ENCODE measurements at regions not wholly inside any gene's neighbourhood (a gene's known extent, or its start where the extent isn't known, plus 50 kb on each side); places are given as distances from the start of the nearest gene placed in this dataset.

DNA sequence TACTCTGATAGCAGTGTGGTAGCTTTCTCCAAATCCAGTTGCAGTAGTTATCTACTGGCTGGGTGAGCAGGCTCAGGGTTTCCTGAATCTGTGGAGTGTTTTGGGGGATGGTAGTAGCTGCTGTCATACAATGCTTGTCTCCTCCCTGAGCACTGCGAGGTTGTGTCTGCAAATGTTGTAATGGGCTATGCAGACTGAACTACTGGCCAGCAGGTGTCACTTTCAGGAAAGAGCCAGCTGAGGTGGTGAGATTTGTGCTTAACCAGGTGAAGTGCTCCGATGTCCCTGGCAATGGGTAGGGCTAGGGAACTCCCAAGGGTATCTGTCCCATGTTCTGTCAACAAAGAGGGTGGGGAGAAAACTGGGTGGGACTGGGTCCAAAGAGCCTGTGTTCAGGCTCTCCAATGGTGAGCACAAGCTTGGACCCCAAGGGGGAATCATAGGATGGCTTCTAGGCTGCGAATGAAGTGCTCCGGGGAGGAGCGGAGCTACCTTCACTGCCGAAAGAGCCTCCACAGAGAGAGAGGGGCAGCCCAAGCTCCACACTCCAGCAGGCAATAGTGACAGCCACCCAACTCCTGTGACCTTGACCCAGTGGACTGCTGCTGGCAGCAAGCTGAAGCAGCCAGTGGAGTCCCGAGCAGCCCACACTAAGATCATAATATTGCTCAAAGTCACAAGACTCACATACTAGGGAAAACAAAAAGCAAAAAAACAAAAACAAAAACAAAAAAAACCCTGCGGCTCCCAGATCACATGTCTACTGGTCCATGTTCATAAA is 1324.0 kb upstream of the USP15 start:
- DNase-seq, result no peak

DNA sequence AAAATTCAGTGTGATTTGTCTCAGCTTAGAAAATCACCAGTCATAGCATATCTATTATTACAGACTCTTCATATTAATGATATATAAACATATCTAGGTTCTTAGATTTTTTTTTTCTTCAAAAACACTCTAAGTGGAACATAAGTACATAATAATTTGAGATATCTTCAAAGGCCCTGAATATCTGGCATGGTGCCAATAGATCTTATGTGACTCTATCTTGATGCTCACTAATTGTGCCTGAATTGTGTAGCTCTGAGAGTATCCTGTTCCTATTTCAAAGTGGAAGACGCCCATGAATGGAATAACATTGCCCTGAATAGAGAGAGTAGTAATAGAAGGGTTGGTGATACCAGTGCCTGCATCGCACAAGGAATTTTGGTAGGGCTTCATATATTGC is 1312.7 kb upstream of the USP15 start:
- DNase-seq, result no peak

DNA sequence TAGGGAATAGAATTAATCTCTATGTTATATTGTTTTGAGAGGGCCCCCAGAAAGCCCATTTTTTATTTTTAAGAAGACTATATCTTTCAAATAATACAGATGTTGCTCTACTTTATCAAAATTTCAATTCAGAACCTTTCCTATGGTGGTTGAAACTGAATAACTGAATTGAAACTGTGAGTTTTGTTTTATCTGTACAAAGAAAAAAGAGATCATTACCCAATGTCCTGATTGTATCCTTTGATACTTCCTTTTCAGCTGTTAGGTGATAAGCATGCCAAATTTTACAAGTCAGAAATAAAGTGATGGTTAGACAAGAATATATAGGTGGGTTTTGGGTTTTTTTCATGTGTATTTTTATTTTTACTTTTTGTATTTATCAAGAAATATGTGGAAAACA is 1293.1 kb upstream of the USP15 start:
- DNase-seq, result no peak

DNA sequence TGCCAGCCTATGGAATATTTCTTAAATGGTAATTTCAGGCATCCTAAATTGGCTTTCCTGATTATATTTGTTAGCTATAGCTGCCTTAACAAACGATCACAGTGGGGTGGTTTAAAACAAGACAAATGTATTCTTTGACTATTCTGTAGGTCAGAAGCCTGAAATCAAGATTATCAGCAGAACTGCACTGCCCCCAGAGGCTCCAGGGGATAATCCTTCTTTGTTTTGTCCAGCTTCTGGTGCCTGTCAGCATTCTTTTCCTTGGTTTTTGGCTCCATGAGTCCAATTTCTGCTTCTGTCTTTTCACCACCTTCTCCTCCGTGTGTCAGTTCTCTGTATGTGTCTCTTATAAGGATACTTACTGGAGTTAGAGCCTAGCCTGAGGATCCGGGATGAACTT is 1282.2 kb upstream of the USP15 start:
- no peak for DNase-seq

DNA sequence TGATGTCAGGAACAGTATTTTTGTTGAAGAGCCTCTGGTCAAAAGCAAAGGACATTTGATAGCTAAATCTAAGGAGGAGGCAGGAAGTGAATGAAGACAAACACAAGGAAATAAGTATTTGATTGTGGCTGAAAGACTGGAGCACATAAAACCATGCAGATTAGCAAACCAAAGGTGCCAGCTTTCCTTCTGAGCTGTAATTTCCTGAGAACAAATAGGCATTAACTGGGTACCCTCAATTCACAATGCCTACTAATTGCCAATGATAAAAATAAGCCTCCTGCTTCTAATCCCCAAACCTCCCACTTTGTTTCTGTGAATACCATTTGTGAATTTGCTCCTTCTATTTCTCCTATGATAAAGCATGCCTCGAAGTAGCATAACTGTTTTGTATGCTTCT is 1279.6 kb upstream of the USP15 start:
- no peak for DNase-seq

DNA sequence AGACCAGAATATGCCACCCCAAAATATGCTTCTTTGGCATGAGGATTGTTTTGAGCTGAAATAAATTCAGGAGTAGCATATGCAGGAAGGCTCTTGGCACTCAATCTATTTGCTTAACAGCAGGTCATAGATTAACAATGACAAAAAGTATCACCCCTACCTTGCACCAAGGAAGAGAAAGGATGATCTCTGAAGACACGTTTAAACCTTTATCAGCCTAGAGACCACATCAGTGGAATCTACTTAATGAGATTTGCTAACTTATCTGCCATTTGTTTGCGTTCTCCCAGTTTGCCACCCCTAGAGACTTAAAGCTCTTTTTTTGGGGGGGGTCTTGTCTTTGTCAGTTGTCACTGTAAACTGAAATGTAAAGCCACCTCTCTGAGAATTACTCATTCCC is 1278.7 kb upstream of the USP15 start:
- no peak for DNase-seq

DNA sequence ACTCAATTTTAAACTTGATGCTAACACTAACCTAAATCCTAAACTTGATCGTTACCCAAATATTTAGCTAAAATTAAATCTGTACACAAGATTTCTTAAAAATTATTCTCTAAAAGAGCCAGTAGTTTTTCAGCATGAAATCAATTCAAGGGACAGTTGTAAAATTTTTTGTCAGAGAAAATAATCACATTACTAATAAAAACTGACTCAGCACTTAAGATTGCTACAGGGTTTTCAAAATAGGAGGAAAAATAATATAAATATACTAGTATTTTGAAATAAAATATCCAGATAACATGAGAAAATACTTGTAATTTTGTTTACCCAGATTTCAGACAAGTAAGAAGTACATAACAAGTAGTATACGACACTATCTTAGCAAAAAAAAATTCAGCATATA is 1268.1 kb upstream of the USP15 start:
- no peak for DNase-seq

DNA sequence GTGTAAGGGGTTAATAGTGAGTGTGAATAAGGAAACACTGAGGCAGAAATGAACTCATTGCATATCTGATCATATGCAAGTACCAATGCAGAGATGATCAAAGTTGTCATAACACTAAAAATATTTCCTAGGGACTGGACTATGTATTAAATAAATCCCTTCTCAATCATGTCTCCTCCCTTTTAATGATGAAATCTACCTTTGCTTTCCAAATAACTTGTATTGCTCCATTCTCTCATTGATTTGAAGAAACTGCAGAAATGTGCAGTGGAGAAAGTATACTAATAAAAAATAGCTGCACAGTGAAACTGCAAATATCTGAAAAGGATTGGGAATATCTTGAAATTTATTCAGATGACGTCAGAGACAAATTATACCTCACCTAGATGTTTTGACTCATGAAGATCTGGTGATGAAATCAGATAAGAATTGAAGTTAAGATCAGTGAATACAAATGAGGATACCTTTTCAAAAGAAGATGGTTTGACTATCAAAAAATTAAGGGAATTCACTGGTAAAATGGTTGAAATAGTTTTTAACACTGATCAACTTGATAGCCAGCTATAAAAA is 1264.9 kb upstream of the USP15 start:
- no peak for DNase-seq

DNA sequence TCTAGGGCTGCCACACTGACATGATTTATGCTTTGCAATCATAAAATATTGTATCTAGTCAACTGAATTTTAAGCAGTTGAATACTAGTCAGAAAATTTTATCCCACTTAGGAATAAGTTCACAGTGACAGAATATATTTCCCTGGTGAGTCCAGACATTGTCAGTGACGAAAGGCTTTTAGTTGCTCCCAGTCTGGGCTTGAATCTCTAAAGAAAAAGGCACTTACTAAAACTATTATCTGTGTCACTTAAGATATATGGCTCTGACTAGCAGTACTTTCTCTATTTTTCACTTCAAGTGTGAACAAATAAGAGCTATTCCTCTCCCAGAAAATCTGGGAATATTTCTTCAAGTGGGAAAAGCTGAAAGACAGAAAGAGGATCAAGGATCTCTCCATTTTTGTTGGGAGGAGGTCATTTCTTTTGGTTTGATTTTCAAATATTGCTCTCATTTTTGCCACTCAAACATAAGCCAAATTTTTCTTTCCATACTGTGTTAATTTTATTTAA is 1262.3 kb upstream of the USP15 start:
- no peak for DNase-seq

DNA sequence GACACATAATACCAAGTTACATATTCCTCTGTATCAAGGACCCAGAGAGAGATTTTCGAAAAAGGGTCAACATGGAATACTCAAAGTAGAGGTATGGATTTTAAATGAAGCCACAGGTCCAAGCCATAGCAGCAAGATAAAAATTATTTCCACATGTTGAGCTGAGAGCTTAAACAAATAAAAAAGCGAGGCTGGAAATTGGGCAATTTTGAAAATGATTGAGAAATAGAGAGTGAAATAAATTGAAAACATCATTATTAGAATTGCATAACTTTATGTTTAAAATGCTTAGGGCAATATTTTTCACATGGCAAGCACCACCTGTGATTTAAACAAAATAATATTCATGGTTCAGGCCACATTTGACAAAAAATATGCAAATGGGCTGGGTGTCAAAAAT is 1251.0 kb upstream of the USP15 start:
- DNase-seq, result no peak

DNA sequence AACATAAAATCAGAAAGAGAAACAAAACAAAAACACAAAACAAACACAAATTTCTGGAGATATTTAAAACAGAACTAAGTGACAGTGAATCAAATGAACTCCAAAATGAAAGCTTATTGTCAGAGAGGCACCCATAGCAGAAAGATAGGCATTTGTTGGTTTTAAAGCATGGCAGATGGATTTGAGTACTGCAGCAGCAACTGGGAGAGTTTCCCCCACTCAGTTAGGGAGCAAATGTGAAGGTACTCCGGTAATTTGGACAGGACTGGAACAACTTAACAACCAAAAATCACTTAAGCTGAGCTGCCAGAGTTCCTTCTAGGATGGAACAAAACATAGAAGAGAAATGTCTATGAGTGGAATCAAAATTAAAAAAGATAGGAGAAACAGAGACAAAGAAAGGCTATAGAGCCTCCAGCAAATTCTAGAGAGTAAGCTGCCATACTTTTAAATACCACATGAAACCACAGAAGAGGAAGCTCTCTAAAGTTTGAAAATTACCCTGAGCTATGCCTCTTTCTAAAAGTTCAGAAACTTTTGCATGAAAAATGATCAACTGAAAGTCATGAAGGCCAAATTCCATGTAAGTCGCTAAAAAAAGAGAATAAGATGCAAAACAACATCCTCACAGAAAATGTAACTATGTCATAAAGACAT is 1248.3 kb upstream of the USP15 start:
- DNase-seq, result no peak

DNA sequence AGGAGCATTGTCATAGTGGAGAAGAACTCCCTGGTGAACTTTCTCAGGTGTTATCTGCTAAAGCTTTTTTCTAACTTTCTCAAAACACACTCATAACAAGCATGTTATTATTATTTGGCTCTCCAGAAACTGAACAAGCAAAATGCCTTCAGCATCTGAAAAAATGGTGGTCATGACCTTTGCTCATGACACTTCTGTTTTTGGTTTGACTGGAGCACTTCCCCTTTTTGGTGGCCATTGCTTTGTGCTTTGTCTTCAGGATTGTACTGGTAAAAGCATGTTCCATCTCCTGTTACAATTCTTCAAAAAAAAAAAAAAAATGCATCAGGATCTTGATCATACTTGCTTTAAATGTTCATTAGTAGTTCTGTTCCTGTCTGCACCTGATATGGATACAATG is 1241.6 kb upstream of the USP15 start:
- DNase-seq, result no peak

DNA sequence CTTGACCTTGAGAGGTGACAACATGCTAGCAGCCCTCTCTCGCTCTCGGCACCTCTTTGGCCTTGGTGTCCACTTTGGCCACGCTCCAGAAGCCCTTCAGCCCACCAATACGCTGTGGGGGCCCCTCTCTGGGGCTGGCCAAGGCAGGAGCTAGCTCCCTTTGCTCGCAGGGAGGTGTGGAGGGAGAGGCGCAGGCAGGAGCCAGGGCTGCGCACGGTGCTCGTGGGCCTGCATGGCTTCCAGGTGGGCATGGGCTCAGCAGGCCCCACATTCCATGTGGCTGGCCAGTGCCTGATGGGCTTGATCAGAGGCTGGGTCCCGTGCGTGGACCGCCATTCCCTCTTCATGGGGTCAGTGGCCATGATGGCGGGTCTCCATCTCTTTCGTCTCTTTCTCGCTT is 1237.0 kb upstream of the USP15 start:
- DNase-seq, result no peak

DNA sequence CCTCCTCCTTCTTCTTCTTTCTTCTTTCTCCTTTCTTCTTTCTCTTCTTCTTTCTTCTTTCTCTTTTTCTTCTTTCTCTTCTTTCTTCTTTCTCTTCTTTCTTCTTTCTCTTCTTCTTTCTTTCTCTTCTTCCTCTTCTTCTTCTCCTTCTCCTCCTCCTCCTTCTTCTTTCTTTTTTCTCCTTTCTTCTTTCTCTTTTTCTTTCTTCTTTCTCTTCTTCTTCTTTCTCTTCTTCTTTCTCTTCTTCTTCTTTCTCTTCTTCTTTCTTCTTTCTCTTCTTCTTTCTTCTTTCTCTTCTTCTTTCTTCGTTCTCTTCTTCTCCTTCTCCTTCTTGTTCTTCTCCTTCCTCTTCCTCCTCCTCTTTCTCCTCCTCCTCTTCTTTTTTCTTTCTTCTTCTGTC is 1230.7 kb upstream of the USP15 start:
- no peak for DNase-seq

DNA sequence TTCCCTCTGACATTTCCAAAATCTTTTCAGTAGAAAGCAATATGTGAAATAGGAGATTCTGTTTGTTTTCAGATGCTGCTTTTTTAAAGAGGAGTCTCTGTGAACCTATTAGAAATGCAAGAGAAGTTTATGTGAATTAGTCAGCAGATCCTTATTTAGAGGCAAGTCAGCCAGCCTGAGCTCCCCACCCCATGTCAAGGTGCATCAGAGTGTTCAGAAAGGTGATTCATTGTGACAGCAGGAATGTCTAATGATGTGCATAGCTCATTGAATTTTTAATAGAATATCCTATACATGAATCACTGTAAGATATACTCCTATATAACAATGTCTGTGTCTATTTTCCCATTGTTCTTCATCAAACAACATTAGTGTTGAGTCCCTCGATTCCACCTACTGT is 1222.4 kb upstream of the USP15 start:
- DNase-seq, result no peak

DNA sequence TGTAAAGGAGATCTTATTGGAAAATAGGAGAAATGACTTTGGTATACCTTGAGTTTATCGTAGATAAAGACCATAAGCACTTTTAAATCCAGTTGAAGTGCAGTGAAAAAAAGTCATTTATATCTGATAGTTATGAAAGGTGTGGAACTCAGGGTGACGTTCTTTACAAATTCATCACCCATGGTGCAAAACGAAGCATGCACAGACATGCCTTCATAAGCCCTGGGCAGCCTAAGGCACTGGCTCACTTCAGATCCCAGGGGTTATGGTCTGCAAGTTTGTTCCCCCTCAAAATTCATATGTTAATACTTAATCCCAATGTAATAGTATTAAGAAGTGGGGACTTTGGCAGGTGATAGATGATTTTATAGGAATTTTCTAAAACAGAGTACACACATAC is 1216.4 kb upstream of the USP15 start:
- DNase-seq, result no peak

DNA sequence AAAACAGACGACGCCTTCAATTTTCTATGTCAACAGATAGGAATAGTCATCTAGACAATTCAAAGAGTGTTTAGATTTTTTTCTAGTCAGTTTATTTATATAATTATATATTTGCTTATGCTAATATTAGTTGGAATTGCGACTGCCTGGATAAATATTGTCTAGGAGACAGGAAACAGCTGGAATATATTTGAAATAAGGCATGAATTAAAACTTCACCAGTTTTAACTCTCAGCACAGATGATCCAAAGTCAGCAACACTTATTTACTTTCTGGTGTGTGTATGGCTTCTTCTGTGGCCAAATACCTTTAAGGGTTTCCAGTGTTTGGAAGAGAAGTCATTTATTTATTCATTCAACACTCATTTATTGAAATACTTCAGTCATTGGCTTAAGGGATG is 1215.4 kb upstream of the USP15 start:
- DNase-seq, result no peak

DNA sequence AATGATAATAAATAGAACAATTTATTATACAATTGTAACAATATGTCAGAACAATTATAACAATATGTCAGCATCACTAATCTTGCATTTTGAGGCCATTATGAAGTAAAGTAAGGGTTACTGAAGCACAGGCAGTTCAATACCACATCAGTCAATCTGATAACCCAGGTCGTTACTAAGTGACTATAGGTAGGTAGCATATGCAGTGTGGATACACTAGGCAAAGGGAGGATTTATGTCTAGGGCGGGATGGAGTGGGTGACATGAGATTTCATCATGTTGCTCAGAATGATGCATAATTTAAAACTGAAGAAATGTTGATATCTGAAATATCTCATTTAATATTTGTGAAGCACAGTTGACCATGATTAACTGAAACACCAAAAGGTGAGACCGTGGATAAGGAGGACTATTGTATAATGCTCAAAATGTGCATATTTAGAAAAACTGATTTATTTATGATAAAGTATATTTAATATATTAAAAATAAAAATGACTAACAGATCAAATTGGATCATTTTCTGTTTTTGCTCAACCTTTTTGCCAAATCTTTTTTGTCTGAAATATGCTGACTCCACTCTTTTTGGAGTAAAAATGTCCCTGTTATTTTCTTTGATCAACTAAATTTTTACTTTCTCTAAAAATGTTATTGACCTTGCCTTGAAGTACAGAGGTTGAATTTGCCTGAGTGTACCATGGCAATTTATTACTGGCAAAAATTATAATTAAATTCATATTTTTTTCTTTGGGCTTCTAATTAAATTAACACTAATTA is 1189.4 kb upstream of the USP15 start:
- DNase-seq, result no peak

DNA sequence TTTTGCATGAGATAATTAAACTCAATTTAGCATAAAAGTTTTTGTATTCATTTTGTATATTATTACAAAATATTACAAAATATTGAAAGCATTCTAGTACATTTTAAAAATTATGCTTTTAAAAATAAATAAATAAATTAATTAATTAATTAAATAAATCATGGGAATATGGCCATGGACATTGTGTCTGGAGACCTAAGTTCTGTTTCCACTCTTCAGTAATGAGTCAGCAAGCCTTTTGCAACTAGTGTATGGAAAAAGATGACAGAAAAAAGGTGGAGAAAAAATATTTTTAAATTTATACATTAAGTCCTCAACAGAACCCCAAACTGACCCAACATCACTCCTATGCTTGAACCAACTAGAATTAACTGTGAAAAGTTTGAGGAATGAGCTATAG is 1187.5 kb upstream of the USP15 start:
- no peak for DNase-seq

DNA sequence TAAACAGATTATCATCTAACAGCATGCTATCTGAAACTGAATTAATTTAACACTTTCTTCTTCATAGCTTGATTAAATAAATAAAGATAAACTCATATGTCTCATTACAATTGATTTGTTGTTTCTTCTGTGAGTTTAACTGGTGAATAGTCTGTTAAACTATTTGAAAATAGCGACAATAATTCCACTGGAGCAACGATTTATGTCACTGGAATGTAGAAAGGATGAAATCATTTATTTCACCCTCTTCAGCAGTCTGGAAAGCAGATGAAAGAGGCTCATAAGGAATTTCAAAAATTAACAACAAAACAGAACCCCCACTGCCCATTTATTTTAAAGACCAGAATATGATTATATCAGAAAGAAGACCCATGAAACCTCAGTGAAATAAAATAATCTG is 1165.1 kb upstream of the USP15 start:
- no peak for DNase-seq

DNA sequence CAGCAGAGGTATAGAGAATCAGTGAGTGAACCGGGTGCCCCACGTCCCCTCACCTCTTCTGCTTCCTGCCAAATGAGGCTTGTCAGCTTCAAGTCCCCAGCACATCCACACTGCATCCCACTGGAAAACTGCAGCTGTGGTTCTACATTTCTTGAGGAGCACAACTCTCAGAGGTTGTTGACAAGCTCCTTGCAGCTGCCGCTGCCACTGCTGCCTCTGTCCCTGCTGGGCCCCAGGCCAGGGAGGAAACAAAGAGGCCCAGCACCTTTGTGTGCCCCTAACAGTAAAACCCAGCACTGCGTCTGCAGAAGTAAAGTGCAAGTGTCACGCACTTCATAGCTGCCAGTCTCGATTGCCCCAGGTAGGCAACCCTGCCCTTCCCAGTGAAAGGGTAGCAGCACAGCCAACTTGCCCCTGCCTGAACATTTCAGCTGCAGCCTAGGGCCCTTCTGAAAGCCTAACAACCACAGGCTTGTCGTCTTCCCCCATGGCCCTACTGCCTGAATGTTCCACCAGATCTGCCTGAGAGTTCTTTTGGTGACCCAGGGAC is 1162.1 kb upstream of the USP15 start:
- no peak for DNase-seq

DNA sequence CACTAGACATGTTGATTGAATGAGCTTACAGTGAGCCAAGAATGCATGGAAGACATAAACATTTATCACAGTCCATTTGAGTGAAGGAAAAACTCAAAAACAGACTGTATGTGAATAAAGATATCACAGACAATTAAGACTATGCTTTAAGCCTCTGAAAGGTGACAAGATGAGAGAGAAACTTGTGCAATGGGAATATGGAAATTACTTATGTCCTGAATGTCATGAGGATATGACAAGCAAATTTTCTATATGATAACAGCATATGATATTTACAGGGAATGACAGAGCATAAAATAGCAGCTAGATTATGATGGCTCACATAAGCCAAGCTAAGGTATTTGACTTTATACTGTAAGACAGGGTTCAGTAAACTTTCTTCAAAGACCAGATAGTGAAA is 1153.1 kb upstream of the USP15 start:
- no peak for DNase-seq

DNA sequence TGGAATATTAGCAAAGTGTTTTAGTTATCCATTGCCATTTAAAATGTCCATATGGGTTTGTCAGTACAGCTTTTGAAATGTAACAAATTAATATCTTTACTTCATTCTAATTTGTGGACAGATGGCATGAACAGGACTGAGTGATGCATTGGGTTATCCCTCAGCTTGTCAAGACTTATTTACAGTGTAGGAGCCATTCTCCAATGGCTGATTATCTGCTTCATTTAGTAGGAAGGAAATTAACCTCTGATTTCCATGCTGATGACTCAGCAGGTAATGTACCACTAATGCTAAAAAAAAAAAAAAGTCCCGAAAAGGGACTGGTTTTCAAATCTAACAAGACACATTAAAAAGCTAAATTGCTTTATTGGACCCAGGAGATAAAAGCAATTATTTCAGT is 1149.0 kb upstream of the USP15 start:
- no peak for DNase-seq
